ENCODE measurements at regions not wholly inside any gene's neighbourhood (a gene's known extent, or its start where the extent isn't known, plus 50 kb on each side); places are given as distances from the start of the nearest gene placed in this dataset.
"Not testable (repeated sequence)": the region's sequence is repeated elsewhere in the genome, so short reads cannot be mapped to it uniquely, and the experiment has no call there.

GRCh38 chr11:93059117-93059957 is 89.9 kb downstream of the MTNR1B start:
- H3K4me1 Mint-ChIP-seq: no peaks in the 10 kb centered on the region
- H3K9me3 Mint-ChIP-seq: peaks cover 0 to 6% (median 0%) of the 10 kb centered on the region in 9 donors
- H3K27me3 Mint-ChIP-seq: peaks cover 0 to 14% (median 4%) of the 10 kb centered on the region in 5 donors
- ATAC-seq (no peak), DNase-seq (no peak)
- H3K4me3 Mint-ChIP-seq: no peak overlapping the region
- H3K36me3 Mint-ChIP-seq: no peaks in the 10 kb centered on the region
- POLR2A ChIA-PET: no interaction called here
- no peak overlapping the region for H3K27ac Mint-ChIP-seq

- Mint-ChIP-seq H3K9me3 (peaks cover 0 to 3% (median 0%) of the 10 kb centered on the region in 9 donors), H3K36me3 (no peaks in the 10 kb centered on the region), H3K4me3 (no peak overlapping the region), H3K4me1 (no peaks in the 10 kb centered on the region), H3K27me3 (peaks cover 14 to 45% (median 15%) of the 10 kb centered on the region in 5 donors), H3K27ac (no peak overlapping the region)
- POLR2A ChIA-PET: no interaction called here
- no peak for ATAC-seq
- no peak for DNase-seq
Measured at GRCh38 chr11:93063086-93063485, 93.6 kb downstream of the MTNR1B start.

- POLR2A ChIA-PET, H3K4me1 Mint-ChIP-seq, H3K4me3 Mint-ChIP-seq, DNase-seq, H3K36me3 Mint-ChIP-seq, ATAC-seq, H3K27ac Mint-ChIP-seq, H3K9me3 Mint-ChIP-seq: not testable (repeated sequence)
- peaks cover 15 to 45% (median 17%) of the 10 kb centered on the region in 5 donors for H3K27me3 Mint-ChIP-seq
Measured at GRCh38 chr11:93065074-93065674, 95.7 kb downstream of the MTNR1B start.

- Mint-ChIP-seq H3K36me3 (no peaks in the 10 kb centered on the region), H3K4me1 (no peaks in the 10 kb centered on the region), H3K27me3 (peaks cover 15 to 45% (median 18%) of the 10 kb centered on the region in 5 donors), H3K27ac (no peak overlapping the region), H3K4me3 (no peak overlapping the region), H3K9me3 (peaks cover 0 to 3% (median 0%) of the 10 kb centered on the region in 9 donors)
- no peak for DNase-seq
- POLR2A ChIA-PET: no interaction called here
- ATAC-seq: no peak
Measured at GRCh38 chr11:93067881-93068390, 98.5 kb downstream of the MTNR1B start.

GRCh38 chr11:93072229-93072914 is 102.9 kb downstream of the MTNR1B start:
- POLR2A ChIA-PET: no interaction called here
- ATAC-seq (no peak), DNase-seq (no peak)
- Mint-ChIP-seq H3K9me3 (peaks cover 0 to 6% (median 0%) of the 10 kb centered on the region in 9 donors), H3K27ac (no peak overlapping the region), H3K36me3 (no peaks in the 10 kb centered on the region), H3K4me3 (no peak overlapping the region), H3K27me3 (peaks cover 8 to 31% (median 15%) of the 10 kb centered on the region in 5 donors), H3K4me1 (peaks cover 0 to 3% (median 0%) of the 10 kb centered on the region in 4 donors)

- H3K4me1 Mint-ChIP-seq: peaks cover 0 to 3% (median 0%) of the 10 kb centered on the region in 4 donors
- peaks cover 0 to 6% (median 0%) of the 10 kb centered on the region in 9 donors for H3K9me3 Mint-ChIP-seq
- no peak overlapping the region for H3K4me3 Mint-ChIP-seq
- DNase-seq (no peak), ATAC-seq (no peak)
- H3K36me3 Mint-ChIP-seq: no peaks in the 10 kb centered on the region
- H3K27ac Mint-ChIP-seq: no peak overlapping the region
- POLR2A ChIA-PET: no interaction called here
- peaks cover 11 to 26% (median 20%) of the 10 kb centered on the region in 5 donors for H3K27me3 Mint-ChIP-seq
Measured at GRCh38 chr11:93073026-93073425, 103.6 kb downstream of the MTNR1B start.

- no peak overlapping the region for H3K4me3 Mint-ChIP-seq
- POLR2A ChIA-PET: no interaction called here
- DNase-seq (no peak), ATAC-seq (no peak)
- no peaks in the 10 kb centered on the region for H3K36me3 Mint-ChIP-seq
- peaks cover 11 to 24% (median 18%) of the 10 kb centered on the region in 5 donors for H3K27me3 Mint-ChIP-seq
- H3K27ac Mint-ChIP-seq: no peak overlapping the region
- H3K4me1 Mint-ChIP-seq: peaks cover 0 to 3% (median 0%) of the 10 kb centered on the region in 4 donors
- H3K9me3 Mint-ChIP-seq: peaks cover 0 to 6% (median 0%) of the 10 kb centered on the region in 9 donors
Measured at GRCh38 chr11:93073508-93074280, 104.2 kb downstream of the MTNR1B start.

GRCh38 chr11:93074352-93074751 is 104.9 kb downstream of the MTNR1B start:
- POLR2A ChIA-PET: no interaction called here
- Mint-ChIP-seq H3K4me3 (no peak overlapping the region), H3K27ac (no peak overlapping the region), H3K9me3 (peaks cover 0 to 6% (median 0%) of the 10 kb centered on the region in 9 donors), H3K4me1 (peaks cover 0 to 3% (median 0%) of the 10 kb centered on the region in 4 donors), H3K36me3 (no peaks in the 10 kb centered on the region), H3K27me3 (peaks cover 11 to 24% (median 18%) of the 10 kb centered on the region in 5 donors)
- ATAC-seq (no peak), DNase-seq (no peak)

GRCh38 chr11:93075782-93076181 is 106.3 kb downstream of the MTNR1B start:
- H3K4me1 Mint-ChIP-seq: peaks cover 0 to 3% (median 0%) of the 10 kb centered on the region in 4 donors
- H3K4me3 Mint-ChIP-seq: no peak overlapping the region
- DNase-seq (no peak), ATAC-seq (no peak)
- H3K36me3 Mint-ChIP-seq: no peaks in the 10 kb centered on the region
- POLR2A ChIA-PET: no interaction called here
- peaks cover 0 to 6% (median 0%) of the 10 kb centered on the region in 9 donors for H3K9me3 Mint-ChIP-seq
- peaks cover 8 to 24% (median 18%) of the 10 kb centered on the region in 5 donors for H3K27me3 Mint-ChIP-seq
- peak overlapping the region in 1 of 10 donors; percentile 22 for H3K27ac Mint-ChIP-seq

GRCh38 chr11:93080146-93080759 is 110.8 kb downstream of the MTNR1B start:
- DNase-seq (no peak), ATAC-seq (no peak)
- Mint-ChIP-seq H3K36me3 (no peaks in the 10 kb centered on the region), H3K9me3 (peaks cover 0 to 4% (median 0%) of the 10 kb centered on the region in 9 donors), H3K4me1 (peaks cover 0 to 5% (median 0%) of the 10 kb centered on the region in 4 donors), H3K27ac (no peak overlapping the region), H3K4me3 (no peak overlapping the region), H3K27me3 (peaks cover 6 to 22% (median 16%) of the 10 kb centered on the region in 5 donors)
- POLR2A ChIA-PET: no interaction called here

GRCh38 chr11:93081694-93082093 is 112.2 kb downstream of the MTNR1B start:
- Mint-ChIP-seq H3K9me3 (no peaks in the 10 kb centered on the region), H3K4me1 (peaks cover 0 to 2% (median 0%) of the 10 kb centered on the region in 4 donors), H3K27ac (peak overlapping the region in 1 of 10 donors; percentile 1), H3K27me3 (peaks cover 2 to 16% (median 12%) of the 10 kb centered on the region in 5 donors), H3K4me3 (no peak overlapping the region), H3K36me3 (no peaks in the 10 kb centered on the region)
- POLR2A ChIA-PET: no interaction called here
- DNase-seq (no peak), ATAC-seq (no peak)

GRCh38 chr11:93082900-93083299 is 113.4 kb downstream of the MTNR1B start:
- Mint-ChIP-seq H3K9me3 (no peaks in the 10 kb centered on the region), H3K36me3 (no peaks in the 10 kb centered on the region), H3K4me3 (no peak overlapping the region), H3K27ac (no peak overlapping the region), H3K27me3 (peaks cover under 1 to 12% (median 10%) of the 10 kb centered on the region in 5 donors), H3K4me1 (peaks cover 0 to 2% (median 0%) of the 10 kb centered on the region in 4 donors)
- DNase-seq (no peak), ATAC-seq (no peak)
- POLR2A ChIA-PET: no interaction called here
